H1 (cell line): ENCODE measurements at regions not wholly inside any gene's neighbourhood (a gene's known extent, or its start where the extent isn't known, plus 50 kb on each side); places are given as distances from the start of the nearest gene placed in this dataset.

Experiments
- HDAC2 ChIP-seq, 2 experiments: fragments of 300-600 bp in 1 of 2; sonication (generic) in 1 of 2; IDR thresholded peaks; 2 replicates each; pipeline ENCODE4 v1.6.1; 2011 to 2012; ENCODE audit warnings: low read depth in 2 of 2, low read length in 2 of 2, mild to moderate bottlenecking in 2 of 2, moderate library complexity in 2 of 2, borderline replicate concordance in 1 of 2, inconsistent platforms in 1 of 2
- SUZ12 ChIP-seq: fragments of 200-600 bp; sonication (generic); IDR thresholded peaks from 2 replicates; pipeline ENCODE4 v1.6.1; 2012; ENCODE audit warnings: mild to moderate bottlenecking, inconsistent platforms, low read length, moderate library complexity, mixed read lengths
- ZNF274 ChIP-seq: IDR thresholded peaks from 2 replicates; pipeline ENCODE4 v1.7.0; 2012; ENCODE audit warnings: low read length, borderline replicate concordance; ENCODE audit errors: extremely low read depth
- TF ChIP-seq, protein P1 (sequence below): fragments of 300-600 bp; sonication (generic); IDR thresholded peaks from 2 replicates; pipeline ENCODE4 v1.7.1; 2012; ENCODE audit warnings: low read length, moderate library complexity, mild to moderate bottlenecking, inconsistent platforms; ENCODE audit not compliant: insufficient replicate concordance

DNA sequence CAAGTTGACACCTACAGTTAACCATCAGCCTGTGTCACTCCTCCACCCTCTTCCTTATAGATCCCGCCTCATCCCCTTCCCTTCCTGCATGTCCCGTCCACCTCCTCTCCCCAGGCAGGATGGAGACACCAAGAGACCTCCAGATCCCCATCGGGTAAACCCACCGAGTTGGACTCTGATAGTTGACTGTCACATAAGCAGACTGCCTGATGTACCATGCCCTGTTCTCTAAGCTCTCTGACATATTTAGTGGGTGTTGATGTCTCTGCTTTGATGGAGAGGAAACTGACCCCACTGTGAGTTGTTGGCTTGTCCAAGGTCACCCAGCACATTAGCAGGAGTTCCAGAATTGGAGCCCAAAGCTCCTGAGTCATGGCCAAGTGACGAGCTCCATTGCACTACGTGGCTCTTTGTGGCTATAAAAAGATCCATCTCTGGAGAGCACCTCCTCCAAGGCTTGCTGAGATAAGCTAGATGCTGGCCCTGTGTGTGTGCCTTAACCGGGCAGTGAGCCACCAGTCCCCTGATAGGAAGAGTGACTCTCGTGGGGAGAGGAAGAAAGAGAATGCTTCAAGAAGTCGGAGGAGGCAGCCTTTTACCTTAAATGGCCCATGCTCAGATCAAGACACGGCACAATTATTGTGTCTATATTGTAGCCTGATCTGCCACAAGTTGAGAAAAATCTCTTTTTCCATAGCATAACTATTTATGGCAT lies 236.0 kb upstream of the ECI2 start (continued):
- TF ChIP-seq, protein P1, sequence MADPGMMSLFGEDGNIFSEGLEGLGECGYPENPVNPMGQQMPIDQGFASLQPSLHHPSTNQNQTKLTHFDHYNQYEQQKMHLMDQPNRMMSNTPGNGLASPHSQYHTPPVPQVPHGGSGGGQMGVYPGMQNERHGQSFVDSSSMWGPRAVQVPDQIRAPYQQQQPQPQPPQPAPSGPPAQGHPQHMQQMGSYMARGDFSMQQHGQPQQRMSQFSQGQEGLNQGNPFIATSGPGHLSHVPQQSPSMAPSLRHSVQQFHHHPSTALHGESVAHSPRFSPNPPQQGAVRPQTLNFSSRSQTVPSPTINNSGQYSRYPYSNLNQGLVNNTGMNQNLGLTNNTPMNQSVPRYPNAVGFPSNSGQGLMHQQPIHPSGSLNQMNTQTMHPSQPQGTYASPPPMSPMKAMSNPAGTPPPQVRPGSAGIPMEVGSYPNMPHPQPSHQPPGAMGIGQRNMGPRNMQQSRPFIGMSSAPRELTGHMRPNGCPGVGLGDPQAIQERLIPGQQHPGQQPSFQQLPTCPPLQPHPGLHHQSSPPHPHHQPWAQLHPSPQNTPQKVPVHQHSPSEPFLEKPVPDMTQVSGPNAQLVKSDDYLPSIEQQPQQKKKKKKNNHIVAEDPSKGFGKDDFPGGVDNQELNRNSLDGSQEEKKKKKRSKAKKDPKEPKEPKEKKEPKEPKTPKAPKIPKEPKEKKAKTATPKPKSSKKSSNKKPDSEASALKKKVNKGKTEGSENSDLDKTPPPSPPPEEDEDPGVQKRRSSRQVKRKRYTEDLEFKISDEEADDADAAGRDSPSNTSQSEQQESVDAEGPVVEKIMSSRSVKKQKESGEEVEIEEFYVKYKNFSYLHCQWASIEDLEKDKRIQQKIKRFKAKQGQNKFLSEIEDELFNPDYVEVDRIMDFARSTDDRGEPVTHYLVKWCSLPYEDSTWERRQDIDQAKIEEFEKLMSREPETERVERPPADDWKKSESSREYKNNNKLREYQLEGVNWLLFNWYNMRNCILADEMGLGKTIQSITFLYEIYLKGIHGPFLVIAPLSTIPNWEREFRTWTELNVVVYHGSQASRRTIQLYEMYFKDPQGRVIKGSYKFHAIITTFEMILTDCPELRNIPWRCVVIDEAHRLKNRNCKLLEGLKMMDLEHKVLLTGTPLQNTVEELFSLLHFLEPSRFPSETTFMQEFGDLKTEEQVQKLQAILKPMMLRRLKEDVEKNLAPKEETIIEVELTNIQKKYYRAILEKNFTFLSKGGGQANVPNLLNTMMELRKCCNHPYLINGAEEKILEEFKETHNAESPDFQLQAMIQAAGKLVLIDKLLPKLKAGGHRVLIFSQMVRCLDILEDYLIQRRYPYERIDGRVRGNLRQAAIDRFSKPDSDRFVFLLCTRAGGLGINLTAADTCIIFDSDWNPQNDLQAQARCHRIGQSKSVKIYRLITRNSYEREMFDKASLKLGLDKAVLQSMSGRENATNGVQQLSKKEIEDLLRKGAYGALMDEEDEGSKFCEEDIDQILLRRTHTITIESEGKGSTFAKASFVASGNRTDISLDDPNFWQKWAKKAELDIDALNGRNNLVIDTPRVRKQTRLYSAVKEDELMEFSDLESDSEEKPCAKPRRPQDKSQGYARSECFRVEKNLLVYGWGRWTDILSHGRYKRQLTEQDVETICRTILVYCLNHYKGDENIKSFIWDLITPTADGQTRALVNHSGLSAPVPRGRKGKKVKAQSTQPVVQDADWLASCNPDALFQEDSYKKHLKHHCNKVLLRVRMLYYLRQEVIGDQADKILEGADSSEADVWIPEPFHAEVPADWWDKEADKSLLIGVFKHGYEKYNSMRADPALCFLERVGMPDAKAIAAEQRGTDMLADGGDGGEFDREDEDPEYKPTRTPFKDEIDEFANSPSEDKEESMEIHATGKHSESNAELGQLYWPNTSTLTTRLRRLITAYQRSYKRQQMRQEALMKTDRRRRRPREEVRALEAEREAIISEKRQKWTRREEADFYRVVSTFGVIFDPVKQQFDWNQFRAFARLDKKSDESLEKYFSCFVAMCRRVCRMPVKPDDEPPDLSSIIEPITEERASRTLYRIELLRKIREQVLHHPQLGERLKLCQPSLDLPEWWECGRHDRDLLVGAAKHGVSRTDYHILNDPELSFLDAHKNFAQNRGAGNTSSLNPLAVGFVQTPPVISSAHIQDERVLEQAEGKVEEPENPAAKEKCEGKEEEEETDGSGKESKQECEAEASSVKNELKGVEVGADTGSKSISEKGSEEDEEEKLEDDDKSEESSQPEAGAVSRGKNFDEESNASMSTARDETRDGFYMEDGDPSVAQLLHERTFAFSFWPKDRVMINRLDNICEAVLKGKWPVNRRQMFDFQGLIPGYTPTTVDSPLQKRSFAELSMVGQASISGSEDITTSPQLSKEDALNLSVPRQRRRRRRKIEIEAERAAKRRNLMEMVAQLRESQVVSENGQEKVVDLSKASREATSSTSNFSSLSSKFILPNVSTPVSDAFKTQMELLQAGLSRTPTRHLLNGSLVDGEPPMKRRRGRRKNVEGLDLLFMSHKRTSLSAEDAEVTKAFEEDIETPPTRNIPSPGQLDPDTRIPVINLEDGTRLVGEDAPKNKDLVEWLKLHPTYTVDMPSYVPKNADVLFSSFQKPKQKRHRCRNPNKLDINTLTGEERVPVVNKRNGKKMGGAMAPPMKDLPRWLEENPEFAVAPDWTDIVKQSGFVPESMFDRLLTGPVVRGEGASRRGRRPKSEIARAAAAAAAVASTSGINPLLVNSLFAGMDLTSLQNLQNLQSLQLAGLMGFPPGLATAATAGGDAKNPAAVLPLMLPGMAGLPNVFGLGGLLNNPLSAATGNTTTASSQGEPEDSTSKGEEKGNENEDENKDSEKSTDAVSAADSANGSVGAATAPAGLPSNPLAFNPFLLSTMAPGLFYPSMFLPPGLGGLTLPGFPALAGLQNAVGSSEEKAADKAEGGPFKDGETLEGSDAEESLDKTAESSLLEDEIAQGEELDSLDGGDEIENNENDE: no peak
- TF ChIP-seq HDAC2 (IDR thresholded peaks at IDR 0.05; ENCODE audit: borderline replicate concordance in 1 of 2, low read depth in 2 of 2, low read length in 2 of 2) (no peak), ZNF274 (no peak), SUZ12 (no peak)
